ENCODE measurements at regions not wholly inside any gene's neighbourhood (a gene's known extent, or its start where the extent isn't known, plus 50 kb on each side); places are given as distances from the start of the nearest gene placed in this dataset.

- TF ChIP-seq CTCF (IDR thresholded peaks at IDR 0.05; ENCODE audit: insufficient read depth, low read depth, low read length): no peak
- DNase-seq (ENCODE audit: low read depth): no peak
- no peak overlapping the region for H3K4me3 ChIP-seq (ENCODE audit: low read depth, low read length)
Observed at GRCh38 chr5:147072622-147073021, 162.2 kb upstream of the STK32A start.

- no peak for TF ChIP-seq CTCF (IDR thresholded peaks at IDR 0.05; ENCODE audit: insufficient read depth, low read depth, low read length)
Observed at GRCh38 chr5:147073098-147073497, 161.7 kb upstream of the STK32A start.

GRCh38 chr5:147075187-147075586 lies 159.6 kb upstream of the STK32A start:
- no peak overlapping the region for H3K4me3 ChIP-seq (ENCODE audit: low read depth, low read length)
- no peak for DNase-seq (ENCODE audit: low read depth)
- TF ChIP-seq CTCF (IDR thresholded peaks at IDR 0.05; ENCODE audit: insufficient read depth, low read depth, low read length): no peak

More at GRCh38 chr5:147073098-147073497, 161.7 kb upstream of the STK32A start:
- H3K4me3 ChIP-seq (ENCODE audit: low read depth, low read length): no peak overlapping the region
- no peak for DNase-seq (ENCODE audit: low read depth)

- TF ChIP-seq CTCF (IDR thresholded peaks at IDR 0.05; ENCODE audit: insufficient read depth, low read depth, low read length): no peak
- H3K4me3 ChIP-seq (ENCODE audit: low read depth, low read length): no peak overlapping the region
- DNase-seq (ENCODE audit: low read depth): no peak
Observed at GRCh38 chr5:147080391-147080790, 154.4 kb upstream of the STK32A start.

- TF ChIP-seq CTCF (IDR thresholded peaks at IDR 0.05; ENCODE audit: insufficient read depth, low read depth, low read length): no peak
- no peak for DNase-seq (ENCODE audit: low read depth)
- H3K4me3 ChIP-seq (ENCODE audit: low read depth, low read length): no peak overlapping the region
Observed at GRCh38 chr5:147081311-147081764, 153.5 kb upstream of the STK32A start.

- no peak overlapping the region for H3K4me3 ChIP-seq (ENCODE audit: low read depth, low read length)
- TF ChIP-seq CTCF (IDR thresholded peaks at IDR 0.05; ENCODE audit: insufficient read depth, low read depth, low read length): no peak
- no peak for DNase-seq (ENCODE audit: low read depth)
Observed at GRCh38 chr5:147084702-147085101, 150.1 kb upstream of the STK32A start.

- no peak for DNase-seq (ENCODE audit: low read depth)
- no peak overlapping the region for H3K4me3 ChIP-seq (ENCODE audit: low read depth, low read length)
- no peak for TF ChIP-seq CTCF (IDR thresholded peaks at IDR 0.05; ENCODE audit: insufficient read depth, low read depth, low read length)
Observed at GRCh38 chr5:147085409-147085808, 149.4 kb upstream of the STK32A start.
